Activated naive CD8-positive, alpha-beta T cell treated with anti-CD3 and anti-CD28 coated beads for 36 hours (primary cell): ENCODE measurements at regions not wholly inside any gene's neighbourhood (a gene's known extent, or its start where the extent isn't known, plus 50 kb on each side); places are given as distances from the start of the nearest gene placed in this dataset.
"Not testable (repeated sequence)": the region's sequence is repeated elsewhere in the genome, so short reads cannot be mapped to it uniquely, and the experiment has no call there.

Experiments used
- DNase-seq: peaks from one replicate; pipeline ENCODE4 v3.0.0; 2021
- H3K27ac Mint-ChIP-seq: one replicate; pipeline ENCODE4 v1.8.0; 2022; ENCODE audit warnings: mild to moderate bottlenecking, moderate library complexity, mixed read lengths
- H3K27me3 Mint-ChIP-seq: one replicate; pipeline ENCODE4 v1.8.0; 2022; ENCODE audit warnings: mild to moderate bottlenecking, mixed read lengths
- H3K36me3 Mint-ChIP-seq: one replicate; pipeline ENCODE4 v1.8.0; 2021; ENCODE audit warnings: mild to moderate bottlenecking, mixed read lengths
- H3K4me1 Mint-ChIP-seq: one replicate; pipeline ENCODE4 v1.8.0; 2021; ENCODE audit warnings: mixed read lengths
- H3K4me3 Mint-ChIP-seq: one replicate; pipeline ENCODE4 v1.8.0; 2022; ENCODE audit warnings: mild to moderate bottlenecking, moderate library complexity, mixed read lengths
- H3K9me3 Mint-ChIP-seq: one replicate; pipeline ENCODE4 v1.8.0; 2022; ENCODE audit warnings: mixed read lengths

DNA sequence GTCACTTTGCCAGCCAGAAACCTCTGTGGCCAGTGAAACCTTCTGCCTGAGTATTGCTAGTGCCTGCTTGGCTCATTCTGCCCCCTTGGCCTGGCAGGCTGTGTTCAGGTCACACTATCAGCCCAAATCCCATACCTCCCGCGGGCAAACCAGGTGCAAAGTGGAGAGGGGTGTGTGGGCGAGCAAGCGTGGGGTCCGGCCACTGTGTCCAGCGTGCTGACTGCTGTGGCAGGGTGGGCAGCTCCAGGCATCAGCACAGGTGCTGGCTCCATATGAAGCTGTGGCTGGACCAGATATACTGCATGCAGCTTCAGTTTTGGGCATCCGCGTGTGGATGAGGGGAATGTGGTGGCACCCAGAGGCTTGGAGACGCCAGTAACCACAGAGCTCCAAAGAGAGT lies 576.5 kb upstream of the EDIL3 start:
- Mint-ChIP-seq H3K4me1 (no peaks in the 10 kb centered on the region), H3K36me3 (no peaks in the 10 kb centered on the region), H3K9me3 (no peaks in the 10 kb centered on the region), H3K27ac (no peak overlapping the region), H3K27me3 (no peaks in the 10 kb centered on the region), H3K4me3 (no peak overlapping the region)
- DNase-seq: no peak

DNA sequence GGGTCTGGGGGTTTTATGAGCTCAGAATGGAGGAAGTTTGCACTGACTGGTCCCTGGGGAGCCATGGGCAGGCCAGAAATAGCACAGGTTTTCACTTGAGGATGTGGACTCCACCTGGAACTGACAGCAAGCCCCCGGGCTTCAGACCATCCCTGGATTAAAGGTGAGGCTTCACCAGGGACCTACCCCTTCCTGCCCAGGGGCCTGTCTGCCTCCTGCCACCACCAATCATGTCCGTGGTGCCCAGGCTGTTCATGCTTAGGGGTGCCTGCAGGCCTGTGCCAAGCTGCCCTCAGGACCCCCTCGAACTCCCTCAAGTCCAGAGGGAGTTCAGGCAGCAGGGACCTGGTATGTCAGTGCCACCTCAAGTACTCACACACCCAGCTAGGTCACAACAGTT lies 577.2 kb upstream of the EDIL3 start:
- no peak overlapping the region for H3K4me3 Mint-ChIP-seq
- H3K9me3 Mint-ChIP-seq: no peaks in the 10 kb centered on the region
- H3K36me3 Mint-ChIP-seq: no peaks in the 10 kb centered on the region
- no peak overlapping the region for H3K27ac Mint-ChIP-seq
- no peaks in the 10 kb centered on the region for H3K27me3 Mint-ChIP-seq
- H3K4me1 Mint-ChIP-seq: no peaks in the 10 kb centered on the region
- no peak for DNase-seq

DNA sequence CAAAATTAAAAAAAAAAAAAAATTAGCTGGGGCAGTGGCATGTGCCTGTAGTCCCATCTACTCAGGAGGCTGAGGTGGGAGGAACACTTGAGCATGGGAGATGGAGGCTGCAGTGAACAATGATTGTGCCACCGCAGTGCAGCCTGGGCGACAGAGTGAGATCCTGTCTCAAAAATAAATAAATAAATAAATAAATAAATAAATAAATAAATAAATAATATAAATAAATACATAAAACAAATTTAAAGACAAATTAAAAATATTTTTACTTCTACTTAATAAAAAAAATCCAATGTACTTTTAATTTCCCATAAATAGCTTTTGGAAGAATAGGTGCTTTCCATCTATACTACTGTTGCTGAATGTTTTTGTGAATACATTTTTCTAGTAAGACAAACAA lies 598.4 kb upstream of the EDIL3 start:
- Mint-ChIP-seq H3K9me3 (no peaks in the 10 kb centered on the region), H3K36me3 (no peaks in the 10 kb centered on the region), H3K4me1 (no peaks in the 10 kb centered on the region), H3K27me3 (no peaks in the 10 kb centered on the region), H3K4me3 (no peak overlapping the region), H3K27ac (no peak overlapping the region)
- no peak for DNase-seq

DNA sequence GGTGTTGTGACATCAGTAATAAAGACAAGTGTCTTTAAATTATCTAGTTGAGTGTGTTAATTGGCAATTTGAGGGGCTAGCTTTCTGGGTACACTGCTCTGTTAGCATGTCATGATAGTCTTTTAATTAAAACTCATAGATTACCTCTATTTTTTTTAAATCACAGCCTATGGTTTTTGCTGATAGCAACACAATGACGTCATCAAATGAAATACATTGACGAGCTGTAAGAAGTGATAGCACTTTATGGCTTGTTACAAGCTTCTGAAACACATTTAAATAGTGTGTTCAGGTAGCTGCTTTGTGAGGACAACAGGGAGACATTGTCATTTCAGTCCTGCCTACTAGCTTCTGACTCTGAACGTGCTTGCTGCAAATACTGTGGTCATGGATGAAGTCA lies 600.5 kb upstream of the EDIL3 start:
- H3K9me3 Mint-ChIP-seq: no peaks in the 10 kb centered on the region
- H3K4me1 Mint-ChIP-seq: no peaks in the 10 kb centered on the region
- no peak for DNase-seq
- H3K4me3 Mint-ChIP-seq: no peak overlapping the region
- H3K27ac Mint-ChIP-seq: no peak overlapping the region
- no peaks in the 10 kb centered on the region for H3K36me3 Mint-ChIP-seq
- H3K27me3 Mint-ChIP-seq: no peaks in the 10 kb centered on the region

DNA sequence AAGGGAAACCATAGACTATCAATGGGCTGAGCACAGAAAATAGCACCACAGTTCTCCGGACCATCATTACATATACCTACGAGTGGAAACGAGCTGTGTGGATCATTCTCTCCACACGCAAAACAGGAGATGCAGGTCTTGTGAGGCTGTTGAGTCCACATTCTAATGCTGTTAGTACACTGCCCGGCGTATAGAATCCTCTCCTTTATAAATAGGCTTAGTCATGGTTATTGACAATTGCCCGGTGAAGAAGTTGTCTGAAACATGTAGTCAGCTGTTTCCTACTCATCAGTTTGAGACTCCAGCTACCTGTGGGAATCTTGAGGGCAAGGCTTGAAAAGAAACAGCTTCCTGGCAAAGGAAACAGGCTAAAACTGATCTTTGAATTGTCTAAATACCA lies 602.0 kb upstream of the EDIL3 start:
- no peaks in the 10 kb centered on the region for H3K27me3 Mint-ChIP-seq
- H3K27ac Mint-ChIP-seq: no peak overlapping the region
- no peaks in the 10 kb centered on the region for H3K9me3 Mint-ChIP-seq

DNA sequence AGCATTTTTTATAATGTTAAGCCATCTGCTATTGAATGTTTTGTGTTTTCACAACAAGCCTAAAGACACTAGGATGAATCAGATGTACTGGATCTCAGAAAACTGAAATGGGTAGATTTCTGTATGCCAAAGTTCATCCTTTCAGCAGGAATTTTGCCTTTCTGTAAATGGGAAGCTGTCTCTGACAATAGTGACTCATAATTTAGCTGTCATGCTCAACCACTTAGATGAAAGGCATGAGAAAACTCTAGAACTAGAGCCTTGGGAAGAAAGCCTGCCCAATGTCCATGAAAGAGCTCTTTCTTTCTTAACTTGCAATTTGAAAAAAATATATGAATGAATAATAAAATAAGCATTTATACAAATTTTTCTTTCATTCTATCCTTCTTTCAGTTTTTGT lies 616.0 kb upstream of the EDIL3 start:
- Mint-ChIP-seq H3K27me3 (no peaks in the 10 kb centered on the region), H3K4me3 (no peak overlapping the region), H3K27ac (no peak overlapping the region), H3K36me3 (no peaks in the 10 kb centered on the region), H3K9me3 (peaks cover 3% of the 10 kb centered on the region), H3K4me1 (no peaks in the 10 kb centered on the region)
- no peak for DNase-seq

More for the DNA sequence above, 602.0 kb upstream of the EDIL3 start:
- Mint-ChIP-seq H3K36me3 (no peaks in the 10 kb centered on the region), H3K4me3 (no peak overlapping the region), H3K4me1 (no peaks in the 10 kb centered on the region)
- DNase-seq: no peak

DNA sequence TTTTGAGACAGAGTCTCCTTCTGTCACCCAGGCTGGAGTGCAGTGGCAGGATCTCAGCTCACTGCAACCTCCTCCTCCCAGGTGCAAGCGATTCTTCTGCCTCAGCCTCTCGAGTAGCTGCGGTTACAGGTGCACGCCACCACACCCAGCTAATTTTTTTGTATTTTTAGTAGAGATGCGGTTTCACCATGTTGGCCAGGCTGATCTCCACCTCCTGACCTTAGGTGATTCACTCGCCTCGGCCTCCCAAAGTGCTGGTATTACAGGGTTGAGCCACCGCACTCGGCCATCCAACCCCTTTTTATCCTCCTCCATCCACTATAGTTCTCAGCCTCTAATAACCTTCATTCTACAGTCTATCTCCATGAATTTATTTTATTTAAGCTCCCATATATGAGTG lies 617.3 kb upstream of the EDIL3 start:
- not testable (repeated sequence) for H3K27me3 Mint-ChIP-seq, H3K4me1 Mint-ChIP-seq, H3K27ac Mint-ChIP-seq, DNase-seq, H3K4me3 Mint-ChIP-seq, H3K9me3 Mint-ChIP-seq, H3K36me3 Mint-ChIP-seq

DNA sequence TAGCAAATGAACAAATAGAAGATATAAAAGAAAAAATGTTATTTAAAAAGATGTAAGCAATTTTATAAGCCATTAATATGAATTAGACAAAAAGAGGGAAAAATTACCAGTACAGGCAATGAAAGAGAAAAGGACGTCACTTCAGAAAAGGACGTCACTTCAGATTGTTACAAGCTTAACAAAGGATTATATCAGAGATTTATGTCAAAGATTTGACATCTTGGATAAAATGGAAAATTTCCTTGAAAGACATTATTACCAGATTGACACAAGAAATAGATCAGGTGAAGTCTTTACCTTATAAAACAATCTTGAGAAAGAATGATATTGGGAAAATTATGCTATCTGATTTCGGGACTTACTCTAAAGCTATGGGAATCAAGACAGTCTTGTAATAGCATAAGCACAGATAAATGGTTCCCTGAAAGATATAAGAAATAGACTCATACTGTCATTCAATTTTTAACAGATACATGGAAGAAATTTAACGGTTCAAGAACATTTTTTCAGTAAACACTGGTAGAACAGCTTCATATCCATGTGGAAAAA lies 625.4 kb upstream of the EDIL3 start:
- H3K4me1 Mint-ChIP-seq: no peaks in the 10 kb centered on the region
- DNase-seq: no peak
- no peaks in the 10 kb centered on the region for H3K36me3 Mint-ChIP-seq
- no peak overlapping the region for H3K4me3 Mint-ChIP-seq
- no peaks in the 10 kb centered on the region for H3K27me3 Mint-ChIP-seq
- H3K9me3 Mint-ChIP-seq: peaks cover 5% of the 10 kb centered on the region
- H3K27ac Mint-ChIP-seq: no peak overlapping the region

DNA sequence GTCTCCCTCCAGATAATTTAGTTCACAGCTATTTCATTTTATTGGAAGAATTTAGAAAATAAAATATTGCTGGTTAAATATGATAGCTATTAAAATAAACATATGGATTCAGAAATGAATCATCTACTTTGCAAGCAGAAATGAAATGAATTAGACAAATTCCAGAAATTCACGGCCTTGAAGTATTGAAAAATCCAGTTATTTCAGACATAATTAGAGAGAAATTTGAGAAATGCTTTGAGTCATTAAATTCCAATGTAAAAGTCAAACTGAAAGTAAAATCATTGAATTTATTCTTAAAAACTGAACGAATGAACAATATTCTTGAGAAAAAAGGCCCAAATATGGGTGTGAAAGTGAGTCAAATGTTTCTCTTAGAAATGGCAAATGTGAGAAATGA lies 632.6 kb upstream of the EDIL3 start:
- H3K4me3 Mint-ChIP-seq: no peak overlapping the region
- no peak overlapping the region for H3K27ac Mint-ChIP-seq
- no peak for DNase-seq
- H3K36me3 Mint-ChIP-seq: no peaks in the 10 kb centered on the region
- H3K9me3 Mint-ChIP-seq: peaks cover 2% of the 10 kb centered on the region
- no peaks in the 10 kb centered on the region for H3K27me3 Mint-ChIP-seq
- no peaks in the 10 kb centered on the region for H3K4me1 Mint-ChIP-seq

DNA sequence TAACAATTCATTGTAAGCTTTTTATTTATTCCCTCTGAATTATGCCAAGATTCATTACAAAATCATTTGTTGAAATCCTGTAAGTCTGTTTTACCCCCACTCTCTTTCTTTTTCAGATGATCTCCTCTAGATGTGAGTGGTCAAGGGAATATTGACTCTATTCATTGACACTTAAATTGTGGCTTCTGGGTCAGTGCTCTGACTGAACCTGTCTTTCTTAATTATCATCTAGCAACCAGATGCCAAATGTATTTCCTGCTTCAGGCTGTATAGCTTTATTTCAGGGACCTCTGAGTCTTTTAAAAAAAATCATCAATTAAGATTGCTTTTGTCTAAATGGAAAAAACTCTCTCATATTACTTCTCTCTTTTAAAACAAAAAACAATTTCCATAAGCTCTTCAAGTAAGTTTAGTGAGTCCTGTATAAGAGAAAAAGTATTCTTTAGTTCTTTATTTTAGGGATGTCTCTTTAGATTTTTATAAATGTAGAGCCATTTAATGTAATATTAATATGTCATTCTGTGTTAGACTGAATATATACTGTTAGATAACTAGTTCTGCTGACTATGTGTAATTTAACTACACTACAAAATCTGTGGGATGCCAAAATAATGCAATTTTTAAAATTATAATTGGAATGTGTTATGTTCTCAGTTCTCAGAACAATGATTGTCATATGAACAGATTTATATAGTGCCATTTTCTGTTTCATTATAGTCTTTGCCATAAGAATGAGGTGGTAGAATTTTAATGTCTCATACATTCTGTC lies 645.8 kb upstream of the EDIL3 start:
- Mint-ChIP-seq H3K27ac (no peak overlapping the region), H3K4me1 (no peaks in the 10 kb centered on the region), H3K36me3 (no peaks in the 10 kb centered on the region), H3K4me3 (no peak overlapping the region), H3K9me3 (peaks cover 4% of the 10 kb centered on the region), H3K27me3 (no peaks in the 10 kb centered on the region)
- DNase-seq: no peak

DNA sequence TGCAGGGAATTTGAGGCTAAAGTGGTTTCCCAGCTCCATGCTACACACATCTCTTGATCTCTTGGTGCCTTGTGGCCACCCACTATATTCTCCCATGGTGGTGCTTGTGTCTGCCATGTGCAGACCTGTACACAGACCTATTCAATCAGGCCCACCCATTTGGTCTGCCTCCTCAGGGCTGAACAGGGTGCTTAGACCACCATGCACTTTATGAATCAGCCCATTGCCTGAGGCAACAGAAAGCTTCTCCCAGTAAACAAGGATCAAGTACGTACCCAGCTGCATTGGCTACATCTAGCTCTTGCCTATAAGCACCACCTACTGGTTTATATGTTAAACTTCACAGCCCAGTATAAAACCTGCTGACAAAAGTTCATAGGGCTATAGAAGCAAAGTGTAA lies 664.3 kb upstream of the EDIL3 start:
- no peaks in the 10 kb centered on the region for H3K27me3 Mint-ChIP-seq
- H3K4me3 Mint-ChIP-seq: no peak overlapping the region
- DNase-seq: no peak
- no peak overlapping the region for H3K27ac Mint-ChIP-seq
- no peaks in the 10 kb centered on the region for H3K36me3 Mint-ChIP-seq
- H3K9me3 Mint-ChIP-seq: no peaks in the 10 kb centered on the region
- no peaks in the 10 kb centered on the region for H3K4me1 Mint-ChIP-seq

DNA sequence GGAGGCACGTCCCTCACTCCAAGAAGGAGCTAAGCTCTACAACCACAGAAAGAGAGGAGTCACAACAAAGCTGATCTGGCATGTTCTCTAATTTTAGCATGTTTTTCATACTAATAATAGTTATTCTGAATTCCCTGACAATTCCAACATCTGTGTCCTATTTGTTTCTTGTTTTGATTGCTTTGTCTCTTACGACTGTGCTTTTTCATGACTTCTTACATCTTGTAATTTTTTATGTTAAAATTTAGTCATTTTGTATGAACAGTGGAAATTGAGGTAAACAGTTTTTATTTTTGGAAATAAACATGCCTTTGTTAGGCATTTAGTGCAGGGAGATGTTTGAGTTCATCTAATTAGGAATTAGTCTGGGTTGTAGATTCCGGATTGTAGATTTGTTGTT lies 668.1 kb upstream of the EDIL3 start:
- no peak for DNase-seq
- Mint-ChIP-seq H3K4me1 (no peaks in the 10 kb centered on the region), H3K27ac (no peak overlapping the region), H3K9me3 (peaks cover 2% of the 10 kb centered on the region), H3K4me3 (no peak overlapping the region), H3K27me3 (no peaks in the 10 kb centered on the region), H3K36me3 (no peaks in the 10 kb centered on the region)

DNA sequence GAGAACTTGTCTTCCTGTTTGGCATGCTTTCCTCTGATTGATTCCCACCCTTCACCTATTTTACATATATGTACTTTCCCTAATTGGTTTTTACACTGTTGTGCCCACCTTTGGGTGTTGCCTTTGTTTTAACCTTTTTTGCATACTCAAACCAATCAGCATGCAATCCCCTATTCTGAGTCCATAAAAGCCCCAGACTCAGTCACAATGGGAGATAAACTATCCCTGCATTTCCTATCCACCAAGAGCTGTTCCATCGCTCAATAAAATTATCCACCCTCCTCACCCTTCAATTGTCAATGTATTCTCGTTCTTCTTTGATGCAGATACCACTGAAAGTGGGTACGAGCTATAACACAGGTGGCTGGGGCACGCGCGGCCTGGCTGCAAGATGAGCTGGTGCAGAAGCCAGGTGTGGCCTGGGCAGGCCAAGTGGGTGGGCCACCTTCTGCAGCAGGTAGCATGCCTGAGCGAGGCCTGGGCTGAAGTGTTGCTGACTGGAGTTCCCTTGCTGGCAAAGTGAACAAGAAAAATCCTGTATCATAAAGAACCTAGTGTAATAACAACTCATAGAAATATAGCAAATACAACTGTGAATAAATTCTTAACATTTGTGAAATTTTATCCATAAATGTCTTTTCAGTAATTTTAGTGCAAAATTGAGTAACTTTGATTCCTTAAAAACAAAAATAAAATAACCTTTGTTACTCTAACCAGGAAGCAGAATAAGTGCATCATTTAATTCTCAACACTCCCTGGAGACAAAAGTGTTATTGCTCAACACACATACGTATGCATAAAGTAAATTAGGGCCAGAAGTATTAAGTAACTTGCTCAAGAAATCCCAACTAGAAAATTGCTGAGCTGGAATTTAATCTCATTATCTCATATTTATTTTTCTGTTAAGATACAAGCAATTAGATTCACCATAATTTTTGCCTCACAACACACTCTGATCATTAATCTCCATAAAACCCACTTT lies 685.3 kb upstream of the EDIL3 start:
- Mint-ChIP-seq H3K36me3 (no peaks in the 10 kb centered on the region), H3K4me1 (no peaks in the 10 kb centered on the region), H3K27me3 (no peaks in the 10 kb centered on the region), H3K4me3 (no peak overlapping the region), H3K27ac (no peak overlapping the region), H3K9me3 (peaks cover 2% of the 10 kb centered on the region)
- DNase-seq: no peak

DNA sequence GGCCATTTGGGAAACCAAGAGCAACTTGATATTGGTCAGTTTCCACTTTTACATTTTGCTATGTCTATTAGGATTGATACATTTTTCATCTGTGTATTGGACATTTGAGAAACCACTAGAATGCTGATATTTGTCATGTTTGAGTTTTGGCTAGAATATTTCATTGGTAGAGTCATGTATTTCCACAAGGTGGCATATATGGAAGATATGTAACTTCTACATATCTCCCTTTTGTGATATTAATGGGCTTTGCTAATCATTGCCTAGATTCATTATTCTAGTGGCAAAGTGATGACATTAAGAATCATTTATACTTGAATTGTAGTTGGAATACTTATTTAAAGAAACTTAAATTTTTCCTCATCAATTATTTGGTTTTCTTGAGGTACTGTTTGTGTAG lies 692.9 kb upstream of the EDIL3 start:
- Mint-ChIP-seq H3K4me3 (no peak overlapping the region), H3K27ac (no peak overlapping the region), H3K9me3 (no peaks in the 10 kb centered on the region), H3K4me1 (no peaks in the 10 kb centered on the region), H3K36me3 (no peaks in the 10 kb centered on the region), H3K27me3 (no peaks in the 10 kb centered on the region)
- no peak for DNase-seq

DNA sequence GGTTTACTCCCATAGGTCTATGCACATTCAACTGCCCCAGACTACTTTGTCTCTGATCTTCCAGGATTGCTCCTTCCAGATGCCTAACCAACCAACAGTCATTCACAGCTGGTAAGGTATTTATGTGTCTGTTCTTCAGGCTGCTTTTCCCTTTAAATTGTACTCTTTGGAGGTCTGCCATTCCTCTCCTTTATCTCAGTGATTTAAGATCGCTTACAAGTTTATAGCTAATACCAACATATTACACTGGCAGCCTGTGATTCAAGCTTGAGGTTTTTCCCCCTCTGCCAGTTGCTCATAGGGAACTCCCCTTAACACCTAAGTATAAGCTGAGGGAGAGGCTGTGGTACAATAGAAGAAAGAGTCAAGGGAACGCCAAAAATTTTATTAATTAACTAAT lies 711.7 kb upstream of the EDIL3 start:
- Mint-ChIP-seq H3K4me3 (no peak overlapping the region), H3K27me3 (no peaks in the 10 kb centered on the region), H3K36me3 (no peaks in the 10 kb centered on the region), H3K27ac (no peak overlapping the region), H3K4me1 (no peaks in the 10 kb centered on the region), H3K9me3 (peaks cover 13% of the 10 kb centered on the region)
- no peak for DNase-seq
